SIG-M5 treated with dmso at 0.1 percent for 504 hours (cell line): ENCODE measurements at regions not wholly inside any gene's neighbourhood (a gene's known extent, or its start where the extent isn't known, plus 50 kb on each side); places are given as distances from the start of the nearest gene placed in this dataset.
"Not testable (repeated sequence)": the region's sequence is repeated elsewhere in the genome, so short reads cannot be mapped to it uniquely, and the experiment has no call there.

Experiments used
- DNase-seq: peaks from one replicate; lab custom pipeline; 2025; ENCODE audit not compliant: unreplicated experiment; lab: John Stamatoyannopoulos, UW

DNA sequence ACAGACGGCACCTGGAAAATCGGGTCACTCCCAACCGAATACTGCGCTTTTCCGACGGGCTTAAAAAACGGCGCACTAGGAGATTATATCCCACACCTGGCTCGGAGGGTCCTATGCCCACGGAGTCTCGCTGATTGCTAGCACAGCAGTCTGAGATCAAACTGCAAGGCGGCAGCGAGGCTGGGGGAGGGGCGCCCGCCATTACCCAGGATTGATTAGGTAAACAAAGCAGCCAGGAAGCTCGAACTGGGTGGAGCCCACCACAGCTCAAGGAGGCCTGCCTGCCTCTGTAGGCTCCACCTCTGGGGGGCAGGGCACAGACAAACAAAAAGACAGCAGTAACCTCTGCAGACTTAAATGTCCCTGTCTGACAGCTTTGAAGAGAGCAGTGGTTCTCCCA, 64.5 kb downstream of the SLC30A10 start:
- not testable (repeated sequence) for DNase-seq

DNA sequence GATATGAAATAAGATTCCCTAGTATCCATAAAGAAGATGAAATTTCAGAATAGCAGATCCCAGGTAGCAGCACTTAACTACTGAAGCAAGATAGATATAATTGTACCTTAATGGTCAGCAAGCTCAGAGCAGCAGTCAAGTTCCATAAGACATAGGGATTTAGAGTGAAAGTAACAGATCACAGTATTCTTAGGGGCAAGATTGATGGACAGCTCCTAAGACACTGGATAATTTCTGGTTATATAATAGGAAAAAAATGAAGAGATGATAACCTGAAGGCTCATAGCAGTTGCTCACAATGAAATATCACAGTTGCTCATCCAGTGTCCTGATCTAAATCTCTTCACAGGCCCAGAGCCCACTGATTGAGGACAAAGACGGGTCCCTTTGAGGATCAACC, 66.0 kb downstream of the SLC30A10 start:
- DNase-seq: no peak

DNA sequence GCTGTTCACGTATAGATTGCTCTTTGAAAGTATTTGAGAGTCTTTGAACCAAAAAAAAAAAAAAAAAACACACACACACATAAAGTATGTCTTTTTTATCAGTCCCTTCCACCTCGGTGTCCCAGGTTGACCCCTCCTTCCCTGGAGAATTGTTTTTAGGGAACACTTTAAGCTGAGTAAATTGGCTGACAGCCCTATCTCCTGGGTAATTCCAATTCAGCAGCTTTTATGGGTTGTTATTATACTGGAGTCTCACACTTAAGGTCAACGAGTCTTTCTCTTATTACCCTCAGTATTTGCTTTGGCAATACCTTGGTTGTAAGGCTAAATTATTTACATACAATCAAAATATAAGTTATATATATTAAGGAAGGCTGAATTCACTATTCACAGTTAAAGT, 69.4 kb downstream of the SLC30A10 start:
- no peak for DNase-seq

DNA sequence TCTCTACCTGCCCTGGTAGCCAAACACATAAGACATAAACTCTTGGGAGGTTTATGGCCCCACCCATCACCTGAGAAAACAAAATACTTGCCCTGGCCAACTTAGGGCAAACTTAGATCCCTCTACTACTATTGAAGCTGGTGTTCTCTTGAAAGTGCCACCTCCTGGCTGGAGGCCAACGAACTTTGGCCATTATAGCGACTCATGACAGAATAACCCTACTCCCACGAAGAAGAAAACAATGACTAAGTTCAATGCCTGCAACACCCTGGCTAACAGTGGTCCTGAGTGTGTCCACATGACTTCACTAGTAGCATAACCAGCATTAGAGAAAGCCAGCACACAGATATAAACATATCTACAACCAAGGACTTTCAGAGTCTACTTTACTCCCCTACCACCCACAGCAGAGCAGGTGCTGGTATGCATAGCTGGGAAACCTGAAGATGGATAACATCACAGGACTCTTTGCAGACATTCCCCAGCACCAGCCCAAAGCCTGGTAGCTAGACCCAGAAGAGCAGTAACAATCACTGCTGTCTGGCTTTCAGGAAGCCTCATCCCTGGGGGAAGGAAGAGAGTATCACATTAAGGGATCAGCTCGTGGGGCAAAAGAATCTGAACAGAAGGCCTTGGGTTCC, 81.0 kb downstream of the SLC30A10 start:
- no peak for DNase-seq

DNA sequence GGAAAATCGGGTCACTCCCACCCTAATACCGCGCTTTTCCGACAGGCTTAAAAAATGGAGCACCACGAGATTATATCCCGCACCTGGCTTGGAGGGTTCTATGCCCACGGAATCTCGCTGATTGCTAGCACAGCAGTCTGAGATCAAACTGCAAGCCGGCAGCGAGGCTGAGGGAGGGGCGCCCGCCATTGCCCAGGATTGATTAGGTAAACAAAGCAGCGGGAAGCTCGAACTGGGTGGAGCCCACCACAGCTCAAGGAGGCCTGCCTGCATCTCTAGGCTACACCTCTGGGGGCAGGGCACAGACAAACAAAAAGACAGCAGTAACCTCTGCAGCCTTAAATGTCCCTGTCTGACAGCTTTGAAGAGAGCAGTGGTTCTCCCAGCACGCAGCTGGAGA, 88.8 kb downstream of the SLC30A10 start:
- DNase-seq: not testable (repeated sequence)

DNA sequence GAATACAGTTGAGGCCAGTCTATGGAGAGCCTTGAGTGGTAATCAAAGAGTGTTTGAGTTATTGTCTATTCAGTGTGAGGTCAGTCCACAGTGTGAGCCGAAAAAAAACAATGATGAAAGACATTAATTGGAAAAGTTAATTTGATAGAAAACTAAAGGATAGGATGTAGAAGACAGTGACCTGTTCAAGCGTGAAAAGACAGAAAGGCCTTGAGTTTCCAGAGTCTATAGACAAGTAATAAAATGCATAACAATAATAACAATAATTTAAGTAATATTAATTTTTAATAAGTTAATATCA, 90.4 kb downstream of the SLC30A10 start:
- DNase-seq: no peak

DNA sequence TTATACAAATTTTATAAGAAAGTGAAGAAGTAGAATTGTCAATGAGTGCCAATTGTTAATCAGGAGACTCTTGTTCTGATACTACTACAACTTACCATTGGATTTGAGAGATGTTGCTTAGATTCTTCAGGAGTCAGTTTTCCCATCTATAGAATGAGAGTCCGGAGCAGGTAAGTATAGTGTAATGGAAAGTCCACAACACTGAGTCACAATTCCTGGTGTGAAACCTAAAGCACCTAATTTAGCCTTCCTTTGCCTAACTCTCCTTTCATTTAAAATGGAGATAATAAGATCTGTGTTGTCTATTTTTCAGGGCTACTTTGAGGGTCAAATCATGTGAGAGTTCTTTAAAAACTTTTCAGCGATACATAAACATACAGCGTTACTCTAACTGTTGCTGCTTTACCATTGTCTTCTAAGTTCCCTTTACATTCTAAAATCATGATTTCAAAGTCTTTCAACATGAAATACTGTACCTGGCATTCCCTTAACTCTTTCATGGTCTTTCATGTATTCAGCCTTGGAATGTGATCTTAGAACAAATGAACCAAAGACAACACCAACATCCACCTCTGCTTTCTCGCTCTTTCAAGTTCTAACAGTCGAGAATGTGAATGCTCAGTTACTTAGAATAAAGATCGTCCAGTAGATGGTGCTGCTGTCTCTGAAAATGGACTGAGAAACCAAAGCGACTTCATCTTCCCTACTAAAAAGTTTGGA, 90.9 kb downstream of the SLC30A10 start:
- DNase-seq: peak; percentile 65

DNA sequence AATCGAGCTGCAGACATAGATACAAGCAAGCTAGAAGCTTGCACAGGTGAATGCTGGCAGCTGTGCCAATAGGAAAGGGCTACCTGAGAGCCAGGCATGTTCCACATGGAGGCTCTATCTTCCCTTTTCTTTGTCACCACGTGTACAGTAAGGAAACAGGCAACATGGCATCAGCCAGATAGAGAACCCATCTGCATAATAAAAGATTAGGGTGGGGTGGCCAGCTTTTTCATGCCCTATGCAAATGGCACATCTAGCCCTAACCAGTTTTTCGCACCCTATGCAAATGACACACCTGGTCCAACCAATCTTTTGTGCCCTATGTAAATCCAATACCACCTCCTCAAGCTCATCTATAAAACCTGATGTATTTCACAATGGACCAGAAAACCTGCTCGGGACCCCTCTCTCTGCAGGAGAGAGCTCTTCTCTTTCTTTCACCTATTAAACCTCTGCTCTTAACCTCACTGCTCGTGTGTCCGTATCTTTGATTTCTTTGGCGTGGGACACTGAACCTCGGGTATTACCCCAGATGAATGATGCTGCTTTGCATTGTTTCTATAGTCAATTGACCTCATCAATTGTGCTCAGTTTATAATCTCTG, 93.9 kb downstream of the SLC30A10 start:
- no peak for DNase-seq

DNA sequence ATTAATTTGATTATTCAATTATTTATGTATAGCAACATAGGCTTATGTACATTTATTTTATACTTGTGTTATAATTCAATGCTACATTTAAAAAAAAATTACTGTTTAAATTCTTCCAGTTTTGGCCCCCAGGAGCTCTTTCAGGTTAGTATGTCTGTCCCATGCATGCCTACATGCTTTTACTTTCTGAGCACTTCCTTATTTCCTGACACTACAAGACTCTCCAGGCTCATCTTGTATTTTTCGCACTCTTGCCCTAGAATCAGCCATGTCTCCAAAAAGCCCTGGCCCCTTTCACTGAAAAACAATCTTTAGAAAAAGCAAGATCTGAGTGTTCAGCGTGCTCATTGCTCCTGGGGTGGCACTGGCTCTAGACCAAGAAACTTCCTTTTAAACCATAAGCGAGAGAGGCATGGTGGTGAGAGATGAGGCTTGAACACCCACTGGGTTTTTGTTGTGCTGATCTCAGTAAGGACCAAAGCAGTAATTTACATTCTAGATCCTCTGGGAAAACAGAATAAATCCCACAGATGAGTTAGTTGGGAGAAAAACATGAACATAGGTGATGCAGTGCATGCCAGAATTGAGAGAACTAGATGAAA, 95.0 kb downstream of the SLC30A10 start:
- DNase-seq: no peak

DNA sequence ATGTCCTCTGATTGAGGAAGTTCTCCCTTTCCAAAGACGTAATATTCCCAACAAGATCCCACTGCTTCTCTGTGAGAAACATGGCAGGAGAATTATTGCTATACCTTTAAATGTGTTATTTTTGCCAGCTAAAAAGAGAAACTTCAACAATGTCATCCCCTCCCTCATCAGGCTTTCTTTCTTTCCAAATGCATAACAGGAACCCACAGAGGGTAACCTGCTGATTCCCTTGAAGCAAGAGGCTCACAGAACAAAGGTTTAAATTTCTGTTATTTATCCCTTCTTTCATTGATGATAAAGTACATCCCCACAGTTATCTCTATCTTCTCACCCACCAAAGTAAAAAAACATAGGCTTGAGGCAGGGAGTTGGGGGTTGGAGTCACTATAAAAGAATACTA, 102.1 kb downstream of the SLC30A10 start:
- DNase-seq: no peak

DNA sequence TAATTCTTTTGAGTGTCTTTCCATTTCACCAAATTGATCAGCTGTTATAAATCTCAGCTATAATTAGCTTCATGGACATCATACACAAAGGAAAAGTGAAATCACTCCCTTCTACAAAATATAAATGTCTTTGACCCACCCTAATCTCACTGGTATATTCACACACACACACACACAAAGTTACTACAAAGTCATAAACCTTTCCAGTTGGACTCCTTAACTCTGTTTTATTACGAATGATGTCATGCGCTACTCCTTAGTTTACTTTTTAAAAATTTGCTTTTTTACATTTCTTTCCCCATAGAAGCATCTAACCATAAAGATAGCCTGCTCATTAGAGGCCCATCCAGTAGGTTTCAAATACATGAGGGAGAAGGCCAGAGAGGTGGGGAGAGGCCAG, 103.0 kb downstream of the SLC30A10 start:
- no peak for DNase-seq

DNA sequence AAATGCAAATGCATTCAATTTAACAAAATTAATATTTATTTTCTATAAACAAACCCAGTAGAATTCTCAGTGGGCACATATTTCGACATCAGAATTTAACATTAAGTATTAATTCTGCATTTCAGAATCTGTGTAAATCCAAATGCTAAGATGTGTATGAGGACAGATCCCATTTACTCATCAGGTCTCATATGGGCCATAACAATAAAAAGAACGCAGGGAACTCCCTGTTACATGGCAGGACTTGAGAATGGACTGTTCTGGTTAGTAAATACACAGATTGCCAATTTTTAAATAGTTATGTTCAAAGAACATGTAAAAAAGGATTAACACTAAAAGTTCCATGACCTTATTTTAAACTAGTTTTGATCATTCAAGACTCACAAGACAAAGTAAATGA, 104.0 kb downstream of the SLC30A10 start:
- no peak for DNase-seq

DNA sequence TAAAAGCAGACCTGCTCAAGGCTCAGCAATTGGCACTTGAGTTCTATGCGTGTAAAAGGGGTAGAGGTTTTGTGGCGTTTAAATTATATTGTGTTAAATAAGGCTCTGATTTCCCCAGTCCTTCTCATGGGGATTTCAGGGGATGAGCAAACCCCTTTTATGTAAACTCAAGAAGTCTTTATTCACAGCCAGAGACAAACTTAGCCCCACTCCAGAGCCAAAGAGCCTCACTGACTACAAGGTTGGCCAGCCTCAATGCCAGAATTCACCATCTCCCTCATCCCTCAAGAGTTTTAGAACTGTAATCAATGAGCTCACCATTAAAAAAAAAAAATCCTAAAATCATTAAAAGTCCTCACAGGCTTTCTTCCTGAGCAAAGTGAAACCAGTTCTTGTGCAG, 107.8 kb downstream of the SLC30A10 start:
- DNase-seq: no peak

DNA sequence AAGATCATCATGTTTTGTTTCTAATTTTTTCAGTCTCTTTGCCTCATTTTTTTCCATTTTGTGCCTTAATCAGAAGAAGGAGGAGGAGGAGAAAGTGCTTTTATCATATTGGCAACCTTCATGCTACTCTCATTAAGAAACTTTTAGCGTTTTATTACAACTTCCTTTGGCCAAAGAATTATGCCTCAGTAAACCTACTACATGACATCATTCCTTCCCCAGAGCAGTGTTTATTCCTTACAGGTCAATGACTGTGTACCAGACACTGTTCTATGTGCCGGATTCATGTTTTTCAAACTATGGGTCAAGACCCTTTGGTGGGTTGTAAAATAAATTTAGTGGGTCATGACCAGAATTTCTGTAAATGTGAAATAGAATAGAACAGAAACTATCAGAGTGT, 110.4 kb downstream of the SLC30A10 start:
- DNase-seq: no peak

DNA sequence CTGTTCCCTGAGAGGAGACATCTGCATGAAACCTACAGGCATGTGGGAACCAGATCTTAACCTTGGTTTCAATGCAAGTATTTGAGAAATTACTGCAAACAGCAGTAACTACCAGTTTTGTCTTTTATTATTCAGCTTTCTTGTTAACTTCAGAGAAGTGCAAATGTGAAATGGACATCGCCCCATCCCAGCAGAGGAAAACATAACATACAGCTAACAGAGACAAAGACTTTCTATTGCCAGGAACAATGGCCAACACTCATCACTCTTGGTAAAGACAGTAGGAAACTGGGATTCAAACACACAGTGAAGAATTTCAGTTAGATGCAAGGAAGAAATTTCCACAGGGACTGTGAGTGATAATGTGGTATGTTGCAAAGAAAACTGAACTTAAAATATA, 115.1 kb downstream of the SLC30A10 start:
- DNase-seq: no peak

DNA sequence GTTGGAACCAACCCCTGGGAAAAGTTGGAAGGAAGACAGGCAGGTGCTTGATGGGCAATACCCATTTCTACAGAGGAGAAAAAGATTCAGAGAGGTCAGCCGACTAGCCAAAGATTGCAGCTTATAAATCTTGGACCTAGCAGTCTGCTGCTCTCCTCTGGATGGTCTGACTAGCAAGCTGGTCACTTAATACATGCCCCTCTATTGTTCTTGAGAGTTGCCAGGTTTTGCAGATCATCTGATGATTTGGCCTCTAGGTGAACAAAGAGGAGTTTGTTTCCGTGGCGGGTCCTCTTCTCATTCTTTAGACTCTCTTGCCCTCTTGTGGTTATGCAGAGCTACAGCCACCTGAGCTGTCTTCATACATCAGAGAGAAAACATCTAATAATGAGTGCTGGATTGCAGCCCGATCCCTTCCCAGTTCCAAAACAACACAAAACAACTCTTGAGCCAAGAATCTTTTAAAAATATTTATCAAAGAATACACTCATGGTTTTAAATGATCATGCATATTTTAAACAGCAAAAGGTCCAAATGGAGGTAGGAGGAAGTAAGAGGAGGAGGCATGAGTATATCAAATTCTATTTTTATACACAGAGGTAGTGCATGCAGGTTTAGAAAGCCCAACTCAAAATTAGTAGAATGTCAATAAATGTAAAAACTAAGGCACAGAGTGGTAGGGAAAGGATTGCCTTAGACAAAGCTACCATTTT, 115.7 kb downstream of the SLC30A10 start:
- DNase-seq: peak; percentile 83

DNA sequence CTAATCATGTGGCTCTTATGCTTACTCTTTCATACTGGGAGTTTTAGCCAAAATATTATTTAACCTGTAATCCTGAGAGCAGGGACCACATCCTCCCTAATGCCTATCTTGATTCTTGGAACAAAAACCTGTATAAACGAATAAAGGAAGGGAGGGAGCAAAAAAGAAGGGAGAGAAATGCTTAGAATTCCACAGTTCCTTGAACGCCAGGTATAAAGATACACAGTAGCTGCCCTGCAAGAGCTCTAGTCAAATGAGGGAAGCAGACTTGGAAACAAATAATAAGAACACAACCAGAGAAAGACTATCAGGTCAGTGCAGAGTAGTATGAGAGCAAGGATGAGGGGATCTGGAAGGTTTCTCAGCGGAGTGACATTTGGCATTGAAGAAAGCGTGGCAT, 116.3 kb downstream of the SLC30A10 start:
- no peak for DNase-seq

DNA sequence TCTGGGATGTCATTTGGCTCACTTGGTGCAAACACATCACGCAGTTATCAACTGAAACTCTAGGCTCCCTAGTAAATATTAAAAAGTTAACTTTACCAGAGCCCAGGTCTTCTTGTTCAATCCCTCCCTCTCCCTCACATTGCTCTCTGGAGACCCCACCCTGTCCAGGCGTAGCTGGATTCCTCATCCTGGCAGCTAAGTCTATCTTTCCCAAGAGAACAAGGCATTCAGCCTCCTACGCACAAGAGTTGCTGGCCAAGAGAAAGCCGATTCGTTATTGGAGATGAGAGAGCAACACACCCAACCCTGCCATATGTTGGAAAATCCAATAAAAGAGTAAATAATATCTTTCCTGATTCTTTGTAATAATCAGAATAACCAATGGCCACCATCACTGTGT, 117.9 kb downstream of the SLC30A10 start:
- no peak for DNase-seq

DNA sequence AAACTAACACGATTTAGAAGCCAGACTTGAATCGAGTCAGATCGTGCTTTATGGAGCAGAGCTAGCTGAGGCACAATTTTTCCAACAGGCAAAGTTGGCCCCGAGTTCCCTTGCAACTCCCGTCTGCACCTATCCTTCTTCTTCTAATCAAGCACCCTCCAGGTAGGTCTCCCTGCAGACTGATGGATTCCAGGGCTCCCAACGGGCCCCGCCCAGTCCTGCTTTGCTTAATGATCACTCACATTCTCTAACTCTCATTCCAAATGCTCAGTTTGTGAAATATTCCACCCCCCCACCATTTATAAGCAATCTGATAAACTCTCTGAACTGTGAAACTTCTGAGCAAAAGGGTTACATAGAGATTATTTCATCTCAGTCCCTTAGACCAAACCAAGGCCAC, 119.6 kb downstream of the SLC30A10 start:
- no peak for DNase-seq

DNA sequence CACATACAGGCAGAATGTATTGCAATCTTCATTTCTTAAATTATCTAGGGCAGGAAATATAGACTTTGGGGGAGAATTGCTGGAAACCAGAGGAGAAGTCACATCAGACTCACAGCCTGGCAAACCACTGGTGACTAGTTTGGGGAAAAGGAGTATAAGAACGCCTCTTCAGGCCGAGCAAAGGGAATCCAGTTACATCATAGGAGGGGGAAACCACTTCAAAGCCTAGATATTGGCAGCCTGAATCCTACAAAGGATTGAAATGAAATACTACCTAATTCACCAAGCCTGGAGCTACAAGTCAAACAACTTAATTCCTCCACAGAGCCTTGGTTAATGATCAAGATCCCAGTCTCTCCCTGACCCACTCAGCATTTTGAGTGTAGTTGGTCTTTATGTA, 121.7 kb downstream of the SLC30A10 start:
- DNase-seq: no peak

DNA sequence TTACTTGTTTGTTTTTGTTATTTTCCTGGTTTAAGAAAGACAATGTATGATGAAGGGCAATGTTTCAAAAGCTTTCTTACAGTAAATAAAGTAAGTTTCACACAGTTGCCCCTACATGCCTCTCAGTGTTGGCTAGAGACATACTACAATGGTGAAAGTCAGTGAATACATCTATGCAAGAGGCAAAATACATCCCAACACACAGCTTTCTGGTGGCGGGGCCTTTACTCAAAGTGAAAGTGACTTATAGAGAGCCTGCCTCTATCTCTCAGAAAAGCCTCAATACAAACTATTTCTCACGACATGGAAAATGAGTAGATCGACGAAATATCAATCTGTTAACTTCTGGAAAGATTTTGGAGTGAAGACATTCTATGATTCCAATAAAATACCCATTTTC, 122.3 kb downstream of the SLC30A10 start:
- DNase-seq: no peak

DNA sequence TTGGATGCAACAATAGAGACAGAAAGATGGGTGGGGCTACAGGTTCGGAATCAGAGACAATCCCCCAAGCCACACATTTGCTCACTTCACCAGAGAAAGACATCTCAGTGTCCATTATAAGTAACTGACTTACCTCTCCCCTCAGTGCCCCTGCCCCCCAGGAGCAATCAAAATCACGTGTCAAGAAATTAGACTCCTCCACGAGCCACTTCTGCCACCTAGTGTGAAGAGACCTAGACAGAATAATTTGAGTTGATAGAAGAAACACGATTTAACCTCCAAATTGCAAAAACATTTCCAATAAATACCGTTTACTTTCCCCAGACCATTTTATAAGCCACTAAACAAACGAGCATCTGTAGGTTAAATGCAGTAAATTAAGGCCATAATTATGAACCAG, 123.2 kb downstream of the SLC30A10 start:
- DNase-seq: no peak
